ENCODE measurements at regions not wholly inside any gene's neighbourhood (a gene's known extent, or its start where the extent isn't known, plus 50 kb on each side); places are given as distances from the start of the nearest gene placed in this dataset.
"Not testable (repeated sequence)": the region's sequence is repeated elsewhere in the genome, so short reads cannot be mapped to it uniquely, and the experiment has no call there.

DNA sequence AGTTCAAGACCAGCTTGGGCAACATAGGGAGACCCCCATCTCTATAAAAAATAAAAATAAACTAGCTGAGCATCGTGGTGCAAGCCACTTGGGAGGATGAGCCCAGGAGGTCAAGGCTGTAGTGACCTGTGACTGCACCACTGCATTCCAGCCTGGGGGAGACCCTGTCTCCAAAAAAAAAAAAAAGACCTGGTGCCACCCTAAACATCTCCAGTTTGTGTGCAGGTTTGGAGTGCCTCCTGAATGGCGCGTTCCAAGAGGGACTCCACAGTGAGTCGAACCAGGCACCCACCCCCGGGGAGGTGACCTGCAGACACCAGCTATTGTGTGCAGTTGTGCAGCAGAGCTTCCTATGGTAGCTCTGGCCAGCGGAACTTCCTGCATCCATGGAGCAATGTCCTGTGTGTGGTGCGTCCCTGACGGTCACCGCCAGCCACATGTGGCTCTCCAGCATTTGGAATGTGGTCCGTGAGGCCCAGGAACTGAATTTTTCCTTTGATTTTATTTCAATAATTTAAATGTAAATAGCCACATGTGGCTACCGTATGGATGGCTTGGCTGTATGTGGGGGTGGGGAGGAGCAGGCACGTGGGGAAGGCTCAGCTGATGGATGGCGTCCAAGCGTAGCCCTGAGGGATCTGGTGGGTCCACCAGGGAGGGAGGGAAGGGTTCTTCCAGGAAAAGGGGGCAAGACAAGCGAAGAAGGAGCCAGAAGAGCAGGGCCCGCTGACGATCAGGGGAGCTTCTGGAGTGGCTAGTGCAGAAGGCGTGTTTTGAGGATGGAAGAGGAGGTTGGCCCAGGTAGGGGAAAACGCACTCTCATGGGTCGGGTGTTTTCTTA lies 107.1 kb upstream of the GSE1 start:
- intact Hi-C loops (cut with micrococcal nuclease), result no loop called here

- intact Hi-C loops (cut with micrococcal nuclease), result no loop called here
Observed at GRCh38 chr16:85506635-85506911, 106.5 kb upstream of the GSE1 start.

DNA sequence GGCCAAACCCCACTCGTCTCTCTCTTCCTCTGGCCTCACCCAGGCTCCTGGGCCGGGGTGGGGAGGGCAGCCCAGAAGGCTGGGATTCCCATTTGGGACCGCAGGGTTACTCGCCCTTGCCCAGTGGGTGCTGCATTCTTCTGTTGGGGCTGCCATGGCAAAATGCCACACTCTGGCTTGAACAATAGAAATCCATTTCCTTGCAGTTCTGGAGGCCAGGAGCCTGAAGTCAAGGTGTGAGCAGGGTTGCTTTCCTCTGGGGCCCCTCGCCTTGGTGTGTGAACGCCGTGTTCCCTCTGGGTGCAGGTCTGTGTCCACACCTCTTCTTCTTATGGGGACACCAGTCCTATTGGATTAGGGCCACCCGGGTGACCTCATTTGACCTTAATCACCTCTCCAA lies 105.8 kb upstream of the GSE1 start:
- intact Hi-C loops (cut with micrococcal nuclease), result no loop called here

DNA sequence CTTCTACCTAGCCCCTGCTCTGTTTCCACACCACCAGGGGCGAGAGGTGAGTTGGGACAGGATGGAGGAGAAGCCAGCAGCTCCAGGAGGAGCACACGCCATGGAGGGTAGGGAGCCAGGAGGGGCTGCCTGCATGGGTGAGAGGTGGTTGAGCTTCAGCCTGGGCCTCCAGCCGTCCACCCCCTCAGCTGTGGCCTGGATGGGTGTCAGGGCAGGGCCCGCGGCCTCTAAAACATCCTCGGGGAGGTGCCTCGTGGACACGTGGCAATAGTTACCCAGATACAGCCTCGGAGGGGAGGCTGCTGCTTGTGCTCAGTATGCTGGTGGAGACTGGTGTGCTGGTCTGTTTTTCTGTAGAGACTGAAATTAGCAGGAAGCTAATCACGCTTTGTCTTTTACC lies 104.7 kb upstream of the GSE1 start:
- intact Hi-C loops (cut with micrococcal nuclease), result no loop called here

- intact Hi-C loops (cut with micrococcal nuclease), result no loop called here
Observed at GRCh38 chr16:85508993-85509392, 104.1 kb upstream of the GSE1 start.

DNA sequence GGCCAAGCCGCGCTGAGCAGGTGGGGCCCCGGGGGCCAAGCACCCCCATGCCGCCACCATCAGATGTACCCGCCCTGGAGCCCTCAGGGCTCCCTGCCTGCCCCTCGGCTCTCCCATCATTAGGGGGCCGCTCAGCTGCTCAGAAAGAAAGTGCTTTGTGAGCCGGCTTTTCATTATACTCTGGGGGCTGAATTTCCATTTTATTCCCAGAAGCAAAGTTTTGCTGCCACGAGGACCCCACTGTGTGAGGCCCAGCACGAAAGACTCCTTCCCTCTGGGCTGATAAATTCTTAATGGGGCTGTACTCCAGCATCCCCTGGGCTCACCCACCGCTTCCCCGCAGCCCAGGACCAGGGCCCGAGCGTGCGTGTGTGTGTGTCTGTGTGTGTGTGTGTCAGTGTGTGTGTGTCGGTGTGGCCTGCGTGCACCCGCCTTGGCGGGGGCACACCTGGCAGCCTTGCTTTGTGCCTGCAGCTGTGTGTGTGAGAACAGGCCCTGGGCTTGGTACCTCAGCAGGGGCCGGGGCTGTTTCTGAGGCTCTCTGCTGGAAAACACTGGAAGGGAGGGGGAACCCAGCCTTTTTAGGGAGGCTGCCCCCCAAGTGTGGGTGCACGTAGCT lies 103.0 kb upstream of the GSE1 start:
- intact Hi-C loops (cut with micrococcal nuclease), result no loop called here

GRCh38 chr16:85511938-85512807 lies 100.9 kb upstream of the GSE1 start:
- intact Hi-C loops (cut with micrococcal nuclease), result no loop called here

DNA sequence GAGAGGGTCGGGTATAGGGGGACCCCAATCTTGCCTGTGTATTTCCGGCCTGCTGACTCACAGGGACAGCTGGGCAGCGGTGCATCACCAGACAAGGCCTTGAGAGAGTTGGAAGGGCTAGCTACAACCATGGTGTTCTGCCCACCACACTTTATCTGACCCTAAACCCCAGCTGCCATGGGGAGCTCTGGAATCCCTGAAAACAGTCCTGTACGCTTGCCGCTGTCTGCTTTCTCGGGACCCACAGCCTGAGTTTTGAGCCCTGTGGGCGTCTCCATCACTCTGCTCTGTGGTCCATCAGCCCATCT lies 100.4 kb upstream of the GSE1 start:
- intact Hi-C loops (cut with micrococcal nuclease), result no loop called here

GRCh38 chr16:85513180-85513579 lies 99.9 kb upstream of the GSE1 start:
- intact Hi-C loops (cut with micrococcal nuclease), result no loop called here

DNA sequence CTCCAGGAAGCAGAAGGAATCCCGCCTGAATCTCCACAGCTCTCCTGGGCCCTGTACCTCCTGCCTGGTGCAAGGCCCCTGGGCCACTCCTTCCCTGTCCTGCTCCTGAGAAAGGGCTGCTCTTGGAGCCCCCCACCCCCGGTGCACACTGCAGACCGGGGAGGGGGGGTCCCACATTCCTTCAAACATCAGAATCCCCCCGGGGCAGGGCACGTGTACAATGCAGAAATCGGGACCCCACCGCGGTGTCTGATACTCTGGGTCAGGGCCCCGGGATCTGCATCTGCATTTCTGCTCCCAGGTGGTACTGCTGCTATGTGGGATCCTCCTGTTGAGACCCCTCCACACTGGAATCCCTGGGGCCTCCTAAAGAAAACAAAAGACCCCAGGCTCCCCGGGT lies 99.5 kb upstream of the GSE1 start:
- intact Hi-C loops (cut with micrococcal nuclease), result no loop called here

DNA sequence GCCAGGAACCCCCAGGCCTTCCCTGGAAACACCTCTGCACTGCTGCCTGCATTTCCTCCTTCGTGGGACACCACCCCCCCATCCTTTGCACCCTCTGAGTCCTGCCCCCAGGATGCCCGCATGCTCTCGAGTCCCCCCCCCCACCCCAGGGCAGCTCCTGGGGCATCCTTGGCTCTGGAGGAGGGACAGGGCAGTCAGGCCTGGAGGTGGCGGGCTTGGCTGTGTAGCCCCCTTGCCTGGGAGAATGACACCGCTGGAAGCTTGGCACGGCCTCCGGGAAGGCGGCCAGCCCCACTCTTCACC lies 98.9 kb upstream of the GSE1 start:
- intact Hi-C loops (cut with micrococcal nuclease), result no loop called here

DNA sequence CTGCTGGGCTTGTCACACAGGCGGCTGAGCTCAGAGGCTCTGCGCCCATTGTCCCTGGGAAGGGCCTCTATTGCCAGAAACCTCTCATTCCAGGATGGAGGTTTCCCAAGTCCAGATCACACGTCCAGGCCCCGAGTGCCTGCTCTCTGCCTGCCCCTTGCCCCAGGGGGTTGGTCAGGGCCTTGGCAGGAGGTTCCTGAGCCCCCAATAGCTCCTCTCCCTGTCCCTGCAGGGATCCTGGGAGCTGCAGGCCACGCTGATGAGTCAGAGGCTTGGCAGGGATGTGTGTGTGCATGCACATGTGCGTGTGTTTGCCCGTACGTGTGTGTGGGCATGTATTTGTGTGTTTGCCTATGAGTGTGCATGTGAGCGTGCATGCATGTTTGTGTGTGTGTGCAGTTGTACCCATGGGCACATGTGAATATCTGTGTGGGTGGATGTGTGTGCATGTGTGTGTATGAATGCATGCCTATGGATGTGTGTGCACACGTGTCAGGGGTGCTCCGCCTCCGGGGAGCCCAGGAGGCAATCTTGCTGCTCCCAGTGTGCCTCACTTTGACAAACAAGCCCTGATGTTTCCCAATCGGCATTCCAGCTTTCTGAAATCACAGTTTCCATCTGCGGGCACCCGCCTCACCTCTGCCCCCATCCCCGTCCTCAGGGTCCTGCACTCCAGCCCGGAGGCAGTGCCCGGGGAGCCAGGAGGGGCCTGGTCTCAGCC lies 98.4 kb upstream of the GSE1 start:
- intact Hi-C loops (cut with micrococcal nuclease), result no loop called here

DNA sequence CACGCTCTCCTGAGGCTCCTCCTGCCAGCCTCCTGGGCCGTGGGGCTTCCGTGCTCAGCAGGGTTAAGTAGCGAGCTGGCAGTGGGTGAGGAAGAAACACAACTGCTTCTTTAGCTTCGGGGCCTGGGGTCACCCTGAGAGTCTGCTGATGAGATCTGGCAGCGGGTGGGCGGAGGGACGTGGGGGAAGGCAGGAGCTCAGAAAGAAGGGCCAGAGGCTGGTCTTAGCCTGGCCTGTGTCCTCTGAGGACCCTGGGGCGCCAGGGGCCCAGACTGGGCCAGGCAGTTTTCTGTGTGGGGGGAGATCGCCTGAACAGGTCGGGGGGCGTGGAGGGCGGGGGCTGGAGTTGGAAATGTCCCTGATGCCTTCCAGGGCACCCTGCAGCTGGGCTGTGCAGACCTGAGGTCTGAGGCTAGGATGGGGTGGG lies 97.8 kb upstream of the GSE1 start:
- intact Hi-C loops (cut with micrococcal nuclease), result no loop called here

DNA sequence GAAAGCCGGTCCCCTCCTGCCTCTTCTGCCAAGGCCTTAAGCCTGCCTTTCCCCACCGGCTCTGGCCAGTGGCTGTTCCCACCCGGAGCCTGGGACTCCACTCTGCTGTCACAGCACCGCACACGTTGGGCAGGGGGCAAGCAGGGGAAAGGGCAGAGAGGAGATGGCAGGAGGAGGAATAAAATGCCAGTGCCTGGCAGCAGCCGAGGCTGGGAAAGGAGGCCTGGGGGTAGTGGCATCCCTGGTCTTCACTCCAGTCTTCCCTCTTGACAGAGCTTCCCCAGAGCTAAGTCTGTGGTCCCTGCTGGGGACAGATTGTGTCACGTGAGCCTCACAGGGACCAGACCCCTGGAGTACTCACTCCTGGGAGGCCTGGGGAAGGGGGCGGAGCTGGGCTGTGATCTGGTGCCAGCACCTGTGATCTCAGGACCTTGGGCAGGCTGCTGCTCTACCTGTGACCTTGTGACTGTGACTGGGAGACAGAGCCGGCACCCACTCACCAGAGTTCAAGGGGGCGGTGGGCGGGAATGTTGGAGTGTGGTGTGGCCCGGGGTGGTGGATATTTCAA lies 97.2 kb upstream of the GSE1 start:
- intact Hi-C loops (cut with micrococcal nuclease), result no loop called here

DNA sequence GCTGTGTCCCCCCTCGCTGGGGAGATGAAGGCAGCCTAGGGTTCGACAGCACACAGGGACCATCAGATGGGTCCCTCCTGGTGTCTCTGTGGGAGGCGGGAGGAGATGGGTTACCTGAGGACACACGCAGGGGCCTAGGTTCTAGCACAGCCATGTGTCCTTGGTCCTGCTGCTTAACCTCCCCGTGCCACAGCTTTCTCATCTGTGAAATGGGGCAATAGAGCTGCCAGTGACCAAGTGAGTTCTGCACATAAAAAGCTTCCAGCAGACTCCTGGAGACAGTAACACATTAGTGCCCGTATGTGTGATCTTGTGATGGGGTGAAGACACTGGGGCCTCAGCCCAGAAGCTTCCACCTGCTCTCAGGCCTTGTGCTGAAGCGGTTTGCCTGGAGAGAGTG lies 96.0 kb upstream of the GSE1 start:
- intact Hi-C loops (cut with micrococcal nuclease), result no loop called here

- intact Hi-C loops (cut with micrococcal nuclease), result no loop called here
Observed at GRCh38 chr16:85517563-85518179, 95.5 kb upstream of the GSE1 start.

DNA sequence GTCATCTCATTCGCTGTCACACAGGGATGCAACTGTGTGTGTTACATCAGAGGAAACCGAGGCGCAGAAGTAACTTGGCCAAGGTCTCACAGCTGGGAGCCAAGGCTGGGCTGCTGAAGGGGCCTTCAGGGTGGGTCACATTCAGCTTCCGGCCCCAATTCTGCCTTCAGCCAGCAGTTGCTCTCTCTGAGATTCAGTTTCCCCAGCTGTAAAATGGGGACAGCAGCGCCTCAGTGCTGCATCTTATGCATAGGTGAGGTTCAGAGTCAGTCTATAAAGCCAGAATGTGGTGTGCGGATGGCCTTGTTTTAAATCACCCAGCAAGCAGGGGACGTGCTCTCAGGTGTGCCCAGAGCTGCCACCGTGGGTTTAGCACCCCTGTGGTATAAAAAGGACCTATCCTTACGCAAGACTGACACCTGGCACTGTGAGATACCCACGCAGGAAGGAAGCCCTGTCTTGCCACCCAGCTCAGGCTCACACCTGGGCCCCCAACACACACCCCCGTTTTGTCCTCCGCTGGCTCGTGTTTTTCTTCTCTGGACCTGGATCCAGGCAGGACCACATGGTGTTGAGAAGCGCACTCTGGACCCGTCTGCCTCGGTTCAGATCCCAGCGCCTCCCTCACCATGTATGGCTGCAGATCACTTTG lies 94.6 kb upstream of the GSE1 start:
- intact Hi-C loops (cut with micrococcal nuclease), result no loop called here

GRCh38 chr16:85519050-85519440 lies 94.1 kb upstream of the GSE1 start:
- intact Hi-C loops (cut with micrococcal nuclease), result not testable (repeated sequence)

- intact Hi-C loops (cut with micrococcal nuclease), result no loop called here
Observed at GRCh38 chr16:85519540-85520231, 93.4 kb upstream of the GSE1 start.

GRCh38 chr16:85520853-85521521 lies 92.1 kb upstream of the GSE1 start:
- intact Hi-C loops (cut with micrococcal nuclease), result no loop called here
